H1 (cell line): ENCODE measurements at regions not wholly inside any gene's neighbourhood (a gene's known extent, or its start where the extent isn't known, plus 50 kb on each side); places are given as distances from the start of the nearest gene placed in this dataset.

Experiments
- ATF3 ChIP-seq: IDR thresholded peaks from 2 replicates; pipeline ENCODE4 v1.6.1; 2011; ENCODE audit warnings: low read depth, mild to moderate bottlenecking, low read length; ENCODE audit not compliant: insufficient read depth
- BCL11A ChIP-seq, 2 experiments: IDR thresholded peaks; one replicate each; pipeline ENCODE4 v1.6.1; 2011; ENCODE audit warnings: low read depth in 2 of 2, low read length in 2 of 2, mild to moderate bottlenecking in 2 of 2
- CTCF ChIP-seq, 3 experiments: IDR thresholded peaks; 1 replicate in 2 of 3; 2 replicates in 1 of 3; pipeline versions ENCODE4 v1.5.1 to v1.6.1; 2011; ENCODE audit warnings: low read length in 3 of 3, mild to moderate bottlenecking in 3 of 3, inconsistent platforms in 2 of 3, low read depth in 1 of 3, moderate library complexity in 1 of 3; ENCODE audit not compliant: insufficient read depth in 1 of 3; ENCODE audit errors: control extremely low read depth in 1 of 3
- GABPA ChIP-seq: IDR thresholded peaks from 2 replicates; pipeline ENCODE4 v1.6.1; 2011; ENCODE audit warnings: mild to moderate bottlenecking, low read length, moderate library complexity, borderline replicate concordance; ENCODE audit not compliant: insufficient read depth
- PHF8 ChIP-seq: fragments of 200-600 bp; sonication (generic); conservative IDR thresholded peaks from 2 replicates; pipeline ENCODE4 v1.7.1; 2012; ENCODE audit warnings: low read depth, mild to moderate bottlenecking, inconsistent platforms, low read length, moderate library complexity
- RAD21 ChIP-seq, 2 experiments: IDR thresholded peaks in 1 of 2; conservative IDR thresholded peaks in 1 of 2; 2 replicates each; pipeline ENCODE4 v1.6.1; 2011; ENCODE audit warnings: low read depth in 2 of 2, low read length in 2 of 2, improper control_type of control experiment in 1 of 2, inconsistent platforms in 1 of 2, mild to moderate bottlenecking in 1 of 2, moderate library complexity in 1 of 2
- SIRT6 ChIP-seq: IDR thresholded peaks from one replicate; pipeline ENCODE4 v1.7.1; 2012; ENCODE audit warnings: low read length, inconsistent platforms

- TF ChIP-seq CTCF (IDR thresholded peaks at IDR 0.05; ENCODE audit: control extremely low read depth in 1 of 3, insufficient read depth in 1 of 3, low read depth in 1 of 3, low read length in 3 of 3) (no peak), RAD21 (IDR thresholded peaks at IDR 0.05 in 1 of 2, conservative IDR thresholded peaks at IDR 0.05 in 1 of 2; ENCODE audit: low read depth in 2 of 2, low read length in 2 of 2) (no peak), ATF3 (no peak), SIRT6 (no peak), GABPA (no peak), BCL11A (IDR thresholded peaks at IDR 0.05; ENCODE audit: low read depth in 2 of 2, low read length in 2 of 2) (no peak), PHF8 (no peak)
These were observed 193.1 kb downstream of the SLIT2 start (continued) for GRCh38 chr4:20444599-20445337.
